Glutamatergic neuron (in vitro differentiated cells): ENCODE measurements at regions not wholly inside any gene's neighbourhood (a gene's known extent, or its start where the extent isn't known, plus 50 kb on each side); places are given as distances from the start of the nearest gene placed in this dataset.

ENCODE experiments used
- DNase-seq: peaks from one replicate; pipeline ENCODE4 v3.0.0; 2022
- H3K27ac Mint-ChIP-seq: one replicate; pipeline ENCODE4 v1.8.0; 2020; ENCODE audit warnings: mild to moderate bottlenecking, mixed read lengths, inconsistent platforms; ENCODE audit not compliant: unreplicated experiment
- H3K27me3 Mint-ChIP-seq: one replicate; pipeline ENCODE4 v1.8.0; 2020; ENCODE audit warnings: mild to moderate bottlenecking, moderate library complexity, mixed read lengths, inconsistent platforms; ENCODE audit not compliant: unreplicated experiment
- H3K36me3 Mint-ChIP-seq: one replicate; pipeline ENCODE4 v1.8.0; 2020; ENCODE audit warnings: mild to moderate bottlenecking, mixed read lengths, inconsistent platforms; ENCODE audit not compliant: unreplicated experiment
- H3K4me1 Mint-ChIP-seq: one replicate; pipeline ENCODE4 v1.8.0; 2020; ENCODE audit warnings: mild to moderate bottlenecking, low read depth, mixed read lengths, inconsistent platforms; ENCODE audit not compliant: unreplicated experiment
- H3K4me3 Mint-ChIP-seq: one replicate; pipeline ENCODE4 v1.8.0; 2020; ENCODE audit warnings: mild to moderate bottlenecking, mixed read lengths, inconsistent platforms; ENCODE audit not compliant: unreplicated experiment
- H3K9me3 Mint-ChIP-seq: one replicate; pipeline ENCODE4 v1.8.0; 2020; ENCODE audit warnings: mild to moderate bottlenecking, moderate library complexity, mixed read lengths, inconsistent platforms; ENCODE audit not compliant: unreplicated experiment
- TF ChIP-seq, protein P1 (sequence below): fragments of 200-600 bp; sonication (generic); IDR thresholded peaks from one replicate; pipeline ENCODE4 v1.5.0; 2021; ENCODE audit not compliant: partially characterized antibody, unreplicated experiment

DNA sequence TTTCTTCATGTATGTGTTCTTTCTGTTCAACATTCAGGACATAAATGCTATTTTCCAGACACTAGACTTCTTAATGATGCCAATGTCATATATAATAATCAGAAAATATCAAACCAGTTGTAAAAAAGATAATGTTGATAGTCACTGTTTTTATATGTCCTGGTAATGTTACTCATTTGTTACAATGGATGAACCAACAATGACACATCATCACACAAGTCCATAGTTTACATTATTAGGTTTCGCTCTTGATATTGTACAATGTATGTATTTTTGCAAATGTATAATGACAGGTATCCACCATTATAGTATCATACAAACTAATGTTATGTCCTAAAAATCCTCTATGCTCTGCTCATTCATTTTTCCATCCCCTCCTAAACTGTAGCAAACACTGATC lies 243.8 kb upstream of the CDIN1 start:
- Mint-ChIP-seq H3K4me1 (peaks cover 4% of the 10 kb centered on the region), H3K9me3 (peaks cover 2% of the 10 kb centered on the region), H3K4me3 (no peak overlapping the region), H3K27me3 (no peaks in the 10 kb centered on the region), H3K27ac (no peak overlapping the region), H3K36me3 (no peaks in the 10 kb centered on the region)
- TF ChIP-seq, protein P1, sequence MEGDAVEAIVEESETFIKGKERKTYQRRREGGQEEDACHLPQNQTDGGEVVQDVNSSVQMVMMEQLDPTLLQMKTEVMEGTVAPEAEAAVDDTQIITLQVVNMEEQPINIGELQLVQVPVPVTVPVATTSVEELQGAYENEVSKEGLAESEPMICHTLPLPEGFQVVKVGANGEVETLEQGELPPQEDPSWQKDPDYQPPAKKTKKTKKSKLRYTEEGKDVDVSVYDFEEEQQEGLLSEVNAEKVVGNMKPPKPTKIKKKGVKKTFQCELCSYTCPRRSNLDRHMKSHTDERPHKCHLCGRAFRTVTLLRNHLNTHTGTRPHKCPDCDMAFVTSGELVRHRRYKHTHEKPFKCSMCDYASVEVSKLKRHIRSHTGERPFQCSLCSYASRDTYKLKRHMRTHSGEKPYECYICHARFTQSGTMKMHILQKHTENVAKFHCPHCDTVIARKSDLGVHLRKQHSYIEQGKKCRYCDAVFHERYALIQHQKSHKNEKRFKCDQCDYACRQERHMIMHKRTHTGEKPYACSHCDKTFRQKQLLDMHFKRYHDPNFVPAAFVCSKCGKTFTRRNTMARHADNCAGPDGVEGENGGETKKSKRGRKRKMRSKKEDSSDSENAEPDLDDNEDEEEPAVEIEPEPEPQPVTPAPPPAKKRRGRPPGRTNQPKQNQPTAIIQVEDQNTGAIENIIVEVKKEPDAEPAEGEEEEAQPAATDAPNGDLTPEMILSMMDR = no peak
- no peak for DNase-seq

DNA sequence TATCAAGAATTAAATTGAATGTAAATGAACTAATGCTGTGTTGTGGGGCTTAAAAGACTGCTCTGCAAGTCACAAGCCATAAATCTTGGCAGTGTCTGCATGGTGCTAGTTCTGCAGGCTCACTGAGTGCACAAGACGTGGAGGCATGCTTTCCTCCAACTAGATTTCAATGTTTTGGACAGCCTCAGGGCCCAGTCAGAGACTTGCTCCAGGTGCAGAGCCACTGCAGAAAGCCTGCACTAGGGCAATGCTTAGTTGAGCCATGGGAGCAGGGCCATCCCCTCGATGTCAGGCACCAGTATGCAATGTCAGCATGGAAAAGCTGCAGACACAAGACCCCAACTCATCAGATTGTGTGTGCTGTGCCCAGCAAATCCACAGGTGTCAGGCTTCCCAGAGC lies 234.5 kb upstream of the CDIN1 start:
- Mint-ChIP-seq H3K36me3 (no peaks in the 10 kb centered on the region), H3K4me3 (no peak overlapping the region), H3K9me3 (no peaks in the 10 kb centered on the region), H3K27ac (no peak overlapping the region), H3K27me3 (peaks cover 2% of the 10 kb centered on the region), H3K4me1 (no peaks in the 10 kb centered on the region)
- DNase-seq = no peak
- TF ChIP-seq, protein P1 = no peak

DNA sequence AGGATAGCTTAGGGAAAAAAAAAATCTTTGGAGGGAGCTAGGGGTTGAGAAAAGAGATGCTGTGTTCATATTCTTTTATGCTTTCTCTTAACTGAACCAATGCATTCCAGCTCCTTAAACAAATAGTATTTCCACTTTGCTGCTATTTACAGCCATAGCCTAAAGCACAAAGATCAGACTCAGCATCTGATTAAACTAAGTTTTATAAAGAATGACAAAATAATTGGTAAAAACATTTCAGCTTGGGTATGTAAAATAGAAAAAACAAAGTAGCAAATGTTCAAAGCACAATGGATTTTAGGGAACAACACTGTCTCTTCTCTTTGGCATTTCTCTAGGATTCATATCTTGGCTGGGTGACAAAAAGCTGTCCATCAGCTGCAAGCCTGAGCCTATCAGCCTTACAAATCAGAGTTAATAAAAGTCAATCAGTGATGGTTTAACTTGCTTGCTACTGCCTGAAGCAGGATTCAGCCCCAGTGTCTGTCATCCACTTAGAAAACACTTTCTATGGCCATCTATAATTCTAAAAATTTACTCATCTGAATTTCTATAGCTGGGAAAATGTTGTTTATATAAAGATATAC lies 232.1 kb upstream of the CDIN1 start:
- no peak overlapping the region for H3K27ac Mint-ChIP-seq

DNA sequence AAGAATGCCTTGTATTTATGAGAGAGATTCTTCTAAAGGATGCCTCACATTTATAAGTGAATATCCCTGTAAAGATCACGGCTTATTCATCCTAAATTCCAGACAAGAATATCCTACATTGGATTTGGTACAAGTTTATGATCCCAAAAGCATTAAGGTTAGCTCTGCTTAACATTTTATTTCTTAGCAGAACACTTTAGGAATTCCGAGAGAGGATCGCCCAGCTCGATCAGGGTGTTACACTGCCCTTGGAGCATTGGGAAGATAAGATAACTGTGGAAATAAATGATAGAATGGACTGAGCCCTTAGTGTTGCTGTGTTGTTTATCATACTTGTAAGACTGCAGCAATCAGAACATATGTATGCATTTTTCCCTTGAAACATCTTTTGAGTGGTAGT lies 223.0 kb upstream of the CDIN1 start:
- H3K4me3 Mint-ChIP-seq = no peak overlapping the region
- TF ChIP-seq, protein P1 = no peak
- H3K36me3 Mint-ChIP-seq = no peaks in the 10 kb centered on the region
- no peaks in the 10 kb centered on the region for H3K27me3 Mint-ChIP-seq
- no peak overlapping the region for H3K27ac Mint-ChIP-seq
- no peaks in the 10 kb centered on the region for H3K4me1 Mint-ChIP-seq
- no peaks in the 10 kb centered on the region for H3K9me3 Mint-ChIP-seq
- DNase-seq = no peak

More for the DNA sequence above, 232.1 kb upstream of the CDIN1 start:
- H3K9me3 Mint-ChIP-seq = no peaks in the 10 kb centered on the region
- H3K4me3 Mint-ChIP-seq = no peak overlapping the region
- peaks cover 2% of the 10 kb centered on the region for H3K27me3 Mint-ChIP-seq
- no peaks in the 10 kb centered on the region for H3K4me1 Mint-ChIP-seq
- DNase-seq = no peak
- H3K36me3 Mint-ChIP-seq = no peaks in the 10 kb centered on the region
- TF ChIP-seq, protein P1 = no peak

DNA sequence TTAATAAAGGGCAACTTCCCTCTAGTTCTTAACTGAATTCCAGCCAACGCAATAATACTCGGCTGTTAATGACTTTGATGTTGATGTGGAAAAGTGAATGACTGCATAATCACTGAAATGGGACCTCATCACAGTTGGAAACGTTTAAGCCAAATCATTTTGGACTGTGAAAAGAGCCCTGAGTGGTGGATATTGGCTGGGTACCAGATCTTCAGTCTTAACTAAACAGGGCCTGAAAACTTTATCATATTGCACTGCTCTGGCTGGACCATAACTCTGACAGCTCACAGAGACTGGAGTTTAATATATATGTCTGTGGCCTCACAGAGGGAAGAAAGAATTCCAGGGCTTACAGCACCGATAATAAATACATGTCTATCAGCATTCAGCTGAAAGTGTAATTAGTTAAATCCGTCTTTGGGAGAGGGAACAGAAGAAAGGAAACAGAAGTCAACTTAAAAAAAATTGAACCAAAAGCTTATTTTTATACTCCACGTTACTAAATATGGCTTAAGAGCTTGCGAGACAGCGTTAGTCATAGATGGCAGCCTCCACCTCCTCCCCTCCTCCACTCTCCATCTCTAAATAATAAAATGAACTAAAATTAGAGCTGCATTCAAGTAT lies 222.3 kb upstream of the CDIN1 start:
- H3K27me3 Mint-ChIP-seq = no peaks in the 10 kb centered on the region
- TF ChIP-seq, protein P1 = no peak
- no peak overlapping the region for H3K4me3 Mint-ChIP-seq
- no peaks in the 10 kb centered on the region for H3K9me3 Mint-ChIP-seq
- no peak for DNase-seq
- H3K36me3 Mint-ChIP-seq = no peaks in the 10 kb centered on the region
- no peaks in the 10 kb centered on the region for H3K4me1 Mint-ChIP-seq
- H3K27ac Mint-ChIP-seq = no peak overlapping the region
